ENCODE measurements at regions not wholly inside any gene's neighbourhood (a gene's known extent, or its start where the extent isn't known, plus 50 kb on each side); places are given as distances from the start of the nearest gene placed in this dataset.

DNA sequence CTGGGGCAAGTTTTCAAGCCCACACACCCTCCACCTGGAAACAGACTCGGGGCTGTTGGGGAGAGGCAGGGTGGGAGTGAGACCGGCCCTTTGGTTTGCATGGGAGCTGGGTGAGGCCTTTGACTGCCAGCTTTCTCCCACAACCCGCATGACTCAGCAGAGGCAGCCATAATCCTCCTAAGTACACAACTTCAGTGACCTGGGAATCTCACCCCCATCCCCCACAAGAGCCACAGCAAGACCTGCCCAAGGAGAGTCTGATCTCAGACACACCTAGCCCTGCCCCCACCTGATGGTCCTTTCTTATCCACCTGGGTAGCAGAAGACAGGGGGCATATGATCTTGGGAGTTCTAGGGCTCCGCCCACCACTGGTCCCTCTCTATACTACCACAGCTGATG is 1615.4 kb downstream of the EFNB2 start:
- intact Hi-C loops (cut with DNase I; ENCODE audit: low total_unique reads), result no loop called here
- no peak for TF ChIP-seq POLR2A (IDR thresholded peaks at IDR 0.05)
- TF ChIP-seq, protein P1, sequence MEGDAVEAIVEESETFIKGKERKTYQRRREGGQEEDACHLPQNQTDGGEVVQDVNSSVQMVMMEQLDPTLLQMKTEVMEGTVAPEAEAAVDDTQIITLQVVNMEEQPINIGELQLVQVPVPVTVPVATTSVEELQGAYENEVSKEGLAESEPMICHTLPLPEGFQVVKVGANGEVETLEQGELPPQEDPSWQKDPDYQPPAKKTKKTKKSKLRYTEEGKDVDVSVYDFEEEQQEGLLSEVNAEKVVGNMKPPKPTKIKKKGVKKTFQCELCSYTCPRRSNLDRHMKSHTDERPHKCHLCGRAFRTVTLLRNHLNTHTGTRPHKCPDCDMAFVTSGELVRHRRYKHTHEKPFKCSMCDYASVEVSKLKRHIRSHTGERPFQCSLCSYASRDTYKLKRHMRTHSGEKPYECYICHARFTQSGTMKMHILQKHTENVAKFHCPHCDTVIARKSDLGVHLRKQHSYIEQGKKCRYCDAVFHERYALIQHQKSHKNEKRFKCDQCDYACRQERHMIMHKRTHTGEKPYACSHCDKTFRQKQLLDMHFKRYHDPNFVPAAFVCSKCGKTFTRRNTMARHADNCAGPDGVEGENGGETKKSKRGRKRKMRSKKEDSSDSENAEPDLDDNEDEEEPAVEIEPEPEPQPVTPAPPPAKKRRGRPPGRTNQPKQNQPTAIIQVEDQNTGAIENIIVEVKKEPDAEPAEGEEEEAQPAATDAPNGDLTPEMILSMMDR (IDR thresholded peaks at IDR 0.05), result no peak
- WGBS, 2 donors, result 78 to 80% methylated on average over 4 of the region's 4 CpGs
- no peak overlapping the region for H3K4me3 ChIP-seq (ENCODE audit: low read depth, poor library complexity, severe bottlenecking)
- no peak for DNase-seq (ENCODE audit: low spot score in 2 of 2)

DNA sequence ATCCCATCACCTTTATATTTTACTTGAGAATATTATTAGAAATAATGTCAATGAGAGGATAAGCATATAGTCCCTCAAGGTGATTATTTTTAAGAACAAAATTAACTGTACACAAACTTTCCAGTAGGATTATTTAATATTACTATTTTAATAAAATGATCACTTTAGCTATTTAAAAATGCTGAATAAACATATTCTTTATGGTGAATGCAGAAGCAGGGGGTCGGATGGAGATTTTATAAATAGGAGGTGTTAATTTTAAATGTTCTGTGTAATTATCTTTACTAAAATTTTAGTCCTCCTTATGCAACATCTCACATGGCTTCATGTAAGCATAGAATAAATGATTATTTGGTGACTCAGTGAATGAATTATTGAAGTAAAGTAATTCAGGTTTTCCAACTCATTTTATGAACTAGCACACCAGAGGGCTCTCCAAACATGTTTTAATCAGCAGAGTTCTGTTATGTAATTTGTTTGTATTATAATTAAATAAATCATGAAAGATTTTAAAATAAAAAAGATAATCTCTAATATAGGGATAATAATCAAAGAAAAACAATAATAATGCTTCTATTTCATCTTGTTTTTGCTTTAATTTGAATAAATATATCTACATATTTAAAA is 1635.2 kb downstream of the EFNB2 start:
- intact Hi-C loops (cut with DNase I; ENCODE audit: low total_unique reads), result no loop called here
- 79 to 84% methylated on average over 1 of the region's 1 CpG for WGBS, 2 donors
- TF ChIP-seq, protein P1 (IDR thresholded peaks at IDR 0.05), result no peak
- TF ChIP-seq POLR2A (IDR thresholded peaks at IDR 0.05), result no peak
- no peak for DNase-seq (ENCODE audit: low spot score in 2 of 2)
- no peak overlapping the region for H3K4me3 ChIP-seq (ENCODE audit: low read depth, poor library complexity, severe bottlenecking)

DNA sequence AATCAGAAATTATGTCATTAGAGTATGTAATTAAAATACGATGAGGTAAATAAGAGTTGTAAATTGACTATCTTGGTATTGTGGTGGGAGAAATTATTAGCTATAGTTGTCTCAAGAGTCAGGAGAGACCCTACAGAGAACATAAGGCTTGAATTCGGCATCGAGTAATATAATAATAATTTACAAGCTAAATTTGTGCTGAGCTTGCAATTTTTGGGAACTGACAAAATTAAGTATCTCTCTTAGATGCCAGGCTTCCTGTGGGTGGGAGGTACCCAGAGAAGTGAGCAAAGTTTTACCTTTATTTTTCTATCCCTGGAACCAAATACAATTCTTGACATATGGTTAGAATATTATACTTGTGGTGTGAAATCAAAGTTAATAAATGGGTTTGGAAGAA is 1637.0 kb downstream of the EFNB2 start:
- H3K4me3 ChIP-seq (ENCODE audit: low read depth, poor library complexity, severe bottlenecking), result no peak overlapping the region
- 92 to 96% methylated on average over 3 of the region's 3 CpGs for WGBS, 2 donors
- TF ChIP-seq POLR2A (IDR thresholded peaks at IDR 0.05), result no peak
- TF ChIP-seq, protein P1 (IDR thresholded peaks at IDR 0.05), result no peak
- no peak for DNase-seq (ENCODE audit: low spot score in 2 of 2)
- intact Hi-C loops (cut with DNase I; ENCODE audit: low total_unique reads), result no loop called here

DNA sequence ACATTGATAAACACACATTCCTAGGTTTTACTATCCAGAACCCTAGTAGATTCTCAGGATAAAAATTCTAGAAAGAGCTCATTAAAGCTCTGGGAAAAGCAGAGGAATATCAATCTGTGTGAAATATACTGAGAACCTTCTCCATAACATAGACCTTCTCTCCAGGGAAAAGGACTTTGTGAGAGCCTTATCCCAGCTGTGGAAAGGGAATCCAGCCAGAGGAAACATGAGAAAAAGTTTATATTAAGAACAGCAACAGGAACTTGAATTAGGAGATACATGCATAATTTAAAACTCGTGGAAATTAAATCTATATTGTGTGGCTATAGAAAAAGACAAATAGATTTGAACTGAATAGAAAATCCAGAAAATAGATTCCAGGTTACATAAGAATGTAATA is 1639.9 kb downstream of the EFNB2 start:
- WGBS, 2 donors, result 57 to 66% methylated on average over 1 of the region's 1 CpG
- intact Hi-C loops (cut with DNase I; ENCODE audit: low total_unique reads), result no loop called here
- TF ChIP-seq, protein P1 (IDR thresholded peaks at IDR 0.05), result no peak
- no peak for TF ChIP-seq POLR2A (IDR thresholded peaks at IDR 0.05)
- no peak overlapping the region for H3K4me3 ChIP-seq (ENCODE audit: low read depth, poor library complexity, severe bottlenecking)
- DNase-seq (ENCODE audit: low spot score in 2 of 2), result no peak

DNA sequence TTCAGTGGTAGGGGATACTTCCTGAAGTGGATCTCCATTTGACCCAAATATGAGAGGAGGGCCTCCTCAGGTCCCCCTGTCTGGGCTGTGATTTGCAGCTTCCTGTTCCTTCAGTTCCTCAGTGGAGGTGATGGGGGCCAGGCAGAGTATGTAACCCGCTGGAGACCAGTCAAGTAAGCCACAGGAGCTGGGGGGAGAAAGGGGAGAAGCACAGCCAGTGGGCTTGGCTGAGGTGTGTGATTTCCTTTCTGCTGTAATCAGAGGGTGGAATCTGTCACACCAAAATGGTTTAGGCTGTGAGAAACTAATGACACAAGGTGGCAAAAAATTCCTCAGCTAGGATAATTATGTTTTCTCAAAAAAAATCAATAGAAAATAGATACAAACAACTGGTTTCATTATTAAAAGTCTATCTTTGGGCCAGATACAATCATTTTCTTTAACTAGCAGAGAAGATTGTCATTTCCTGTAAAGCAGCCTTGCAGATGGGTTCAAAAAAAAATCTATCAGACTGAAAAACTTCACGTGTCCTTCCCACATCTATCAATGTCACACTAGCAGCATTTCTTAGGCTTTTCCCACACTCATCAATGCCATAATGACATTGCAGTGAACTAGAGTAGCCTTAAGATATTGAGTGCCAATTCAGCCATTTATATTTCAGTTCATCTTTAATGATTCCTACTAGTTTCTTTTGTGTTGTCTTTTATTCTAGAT is 1660.3 kb downstream of the EFNB2 start:
- intact Hi-C loops (cut with DNase I; ENCODE audit: low total_unique reads), result no loop called here
- no peak for TF ChIP-seq POLR2A (IDR thresholded peaks at IDR 0.05)
- TF ChIP-seq, protein P1 (IDR thresholded peaks at IDR 0.05), result no peak
- DNase-seq (ENCODE audit: low spot score in 2 of 2), result no peak
- WGBS, 2 donors, result 63 to 78% methylated on average over 2 of the region's 2 CpGs
- H3K4me3 ChIP-seq (ENCODE audit: low read depth, poor library complexity, severe bottlenecking), result no peak overlapping the region

Data from lower leg skin (tissue), 4 donors.